GM10266 (cell line): ENCODE measurements at regions not wholly inside any gene's neighbourhood (a gene's known extent, or its start where the extent isn't known, plus 50 kb on each side); places are given as distances from the start of the nearest gene placed in this dataset.
"Not testable (repeated sequence)": the region's sequence is repeated elsewhere in the genome, so short reads cannot be mapped to it uniquely, and the experiment has no call there.

Source experiments
- DNase-seq: peaks from one replicate; pipeline ENCODE4 v3.0.0; 2012; ENCODE audit errors: extremely low spot score
- TF ChIP-seq, protein P1 (sequence below): IDR thresholded peaks from 2 replicates; pipeline ENCODE4 v1.5.1; 2012; ENCODE audit warnings: mild to moderate bottlenecking, low read depth; ENCODE audit not compliant: control insufficient read depth, insufficient read depth; ENCODE audit errors: missing control alignments

DNA sequence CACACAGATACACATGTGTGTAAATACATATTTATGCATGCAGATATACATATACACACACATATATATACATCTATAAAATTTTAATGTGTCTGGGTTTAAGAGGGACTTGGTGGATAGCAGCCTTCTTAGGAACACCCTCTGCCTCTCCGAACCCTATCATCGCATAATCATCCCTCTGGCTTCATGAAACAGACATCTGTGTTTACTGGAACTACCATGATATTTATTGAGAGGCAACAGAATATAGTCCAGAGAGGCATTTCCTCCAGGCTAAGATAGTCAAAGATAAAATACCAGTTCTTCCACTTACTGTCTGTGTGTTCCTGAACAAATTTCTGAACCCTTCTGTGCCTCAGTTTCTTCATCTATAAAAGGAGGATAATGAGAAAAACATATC, 239.0 kb upstream of the FANCL start:
- no peak for DNase-seq
- TF ChIP-seq, protein P1, sequence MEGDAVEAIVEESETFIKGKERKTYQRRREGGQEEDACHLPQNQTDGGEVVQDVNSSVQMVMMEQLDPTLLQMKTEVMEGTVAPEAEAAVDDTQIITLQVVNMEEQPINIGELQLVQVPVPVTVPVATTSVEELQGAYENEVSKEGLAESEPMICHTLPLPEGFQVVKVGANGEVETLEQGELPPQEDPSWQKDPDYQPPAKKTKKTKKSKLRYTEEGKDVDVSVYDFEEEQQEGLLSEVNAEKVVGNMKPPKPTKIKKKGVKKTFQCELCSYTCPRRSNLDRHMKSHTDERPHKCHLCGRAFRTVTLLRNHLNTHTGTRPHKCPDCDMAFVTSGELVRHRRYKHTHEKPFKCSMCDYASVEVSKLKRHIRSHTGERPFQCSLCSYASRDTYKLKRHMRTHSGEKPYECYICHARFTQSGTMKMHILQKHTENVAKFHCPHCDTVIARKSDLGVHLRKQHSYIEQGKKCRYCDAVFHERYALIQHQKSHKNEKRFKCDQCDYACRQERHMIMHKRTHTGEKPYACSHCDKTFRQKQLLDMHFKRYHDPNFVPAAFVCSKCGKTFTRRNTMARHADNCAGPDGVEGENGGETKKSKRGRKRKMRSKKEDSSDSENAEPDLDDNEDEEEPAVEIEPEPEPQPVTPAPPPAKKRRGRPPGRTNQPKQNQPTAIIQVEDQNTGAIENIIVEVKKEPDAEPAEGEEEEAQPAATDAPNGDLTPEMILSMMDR: no peak

DNA sequence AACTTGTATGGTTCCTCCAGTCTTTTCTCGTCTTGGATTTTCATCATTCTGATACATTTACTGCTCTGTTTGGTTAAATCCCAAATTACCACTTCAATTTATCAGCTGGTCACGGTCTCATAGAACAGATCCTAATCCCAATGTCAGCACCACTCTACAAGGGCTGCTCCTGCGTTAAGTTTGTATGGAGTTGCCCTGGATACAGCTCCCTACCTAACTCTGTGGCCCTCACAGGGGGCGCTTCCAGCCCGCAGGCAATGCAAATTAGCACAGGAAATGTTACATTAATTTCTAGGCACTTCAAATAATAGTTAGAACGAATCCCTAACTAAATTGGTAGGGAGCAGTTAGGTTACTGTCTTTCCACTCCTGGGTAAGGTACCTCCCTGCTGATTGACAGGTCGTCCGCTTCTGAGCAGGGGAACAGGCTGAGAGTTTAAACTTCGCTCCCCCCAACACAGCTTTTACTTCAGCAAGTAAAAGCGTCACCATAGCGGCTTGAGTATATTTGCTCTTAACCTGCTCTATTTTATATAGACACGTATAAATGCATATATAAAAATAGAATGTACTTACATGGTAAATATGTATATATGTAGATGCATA, 238.5 kb upstream of the FANCL start:
- TF ChIP-seq, protein P1: no peak
- DNase-seq: no peak

DNA sequence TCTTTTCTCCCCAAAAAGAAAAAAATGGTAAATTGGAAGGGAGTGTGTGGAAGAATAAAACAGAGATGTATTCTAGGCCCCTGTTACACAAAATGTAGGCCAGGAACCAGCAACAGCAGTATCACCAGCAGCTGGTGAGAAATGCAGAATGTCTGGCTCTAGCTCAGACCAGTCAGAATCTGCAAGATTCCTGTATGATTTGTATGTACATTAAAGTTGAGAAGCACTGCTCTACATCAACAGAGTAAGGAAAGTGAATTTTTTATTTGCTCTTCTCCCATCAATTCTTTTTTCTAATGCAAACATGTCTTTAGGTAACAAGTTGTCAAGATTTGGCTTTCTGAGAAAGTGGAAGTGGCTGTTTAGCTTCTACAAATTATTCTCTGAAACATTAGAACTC, 235.4 kb upstream of the FANCL start:
- DNase-seq: no peak
- TF ChIP-seq, protein P1: no peak

DNA sequence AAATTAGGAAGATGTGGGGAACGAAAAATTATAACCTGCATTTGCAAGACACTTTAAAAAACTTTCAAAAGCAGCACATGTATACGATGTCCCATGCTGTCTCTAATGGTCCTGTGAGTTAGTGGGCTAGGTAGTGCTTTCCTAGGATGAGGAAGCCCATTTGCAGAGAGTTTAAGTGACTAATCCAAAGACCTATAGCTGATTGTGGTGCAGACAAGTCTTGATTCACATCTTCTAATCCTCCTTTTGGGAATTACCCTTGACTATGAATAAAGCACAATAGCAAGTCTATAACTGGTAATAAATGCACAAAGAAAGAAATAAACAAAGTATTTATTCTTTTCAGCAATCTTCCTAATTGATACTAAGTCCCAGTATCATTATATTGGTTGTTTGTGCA, 234.6 kb upstream of the FANCL start:
- no peak for DNase-seq
- TF ChIP-seq, protein P1: no peak

DNA sequence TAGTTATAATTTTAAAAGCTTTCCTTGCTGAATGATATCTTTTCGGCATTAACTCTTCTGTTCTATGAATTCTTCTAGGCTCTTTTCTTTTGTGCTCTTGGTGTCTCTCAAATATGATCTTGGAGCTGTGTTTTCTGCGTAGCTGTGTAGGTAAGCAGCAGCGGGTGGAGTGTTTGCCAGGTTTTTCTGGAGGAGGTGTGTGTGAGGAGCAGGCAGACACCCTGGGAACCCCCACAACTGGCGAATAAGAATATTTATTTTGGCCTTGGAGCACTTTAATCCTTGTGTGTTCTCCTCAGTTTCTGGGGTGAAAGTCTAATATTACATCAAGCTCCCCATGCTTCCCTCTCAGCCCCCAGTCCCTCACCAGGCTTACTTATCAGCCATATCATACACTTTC, 232.0 kb upstream of the FANCL start:
- no peak for DNase-seq
- TF ChIP-seq, protein P1: no peak

DNA sequence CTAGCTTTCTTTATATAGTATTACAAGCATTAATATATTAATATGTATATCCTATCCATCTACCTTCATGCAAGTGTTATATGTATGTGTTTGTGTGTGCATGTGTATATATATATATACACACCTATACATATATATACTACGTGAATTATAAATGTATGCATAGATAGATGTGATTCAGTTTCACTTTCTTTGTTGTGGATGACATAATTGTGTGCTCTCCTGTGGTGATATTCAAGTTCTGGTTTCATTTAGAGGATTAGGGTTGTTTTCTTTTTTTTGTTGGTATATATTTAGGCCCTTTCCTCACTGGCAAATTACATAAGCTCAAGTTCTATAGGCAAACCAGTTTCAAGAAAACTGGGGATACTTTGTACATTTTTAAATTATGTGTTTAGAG, 225.7 kb upstream of the FANCL start:
- TF ChIP-seq, protein P1: no peak

DNA sequence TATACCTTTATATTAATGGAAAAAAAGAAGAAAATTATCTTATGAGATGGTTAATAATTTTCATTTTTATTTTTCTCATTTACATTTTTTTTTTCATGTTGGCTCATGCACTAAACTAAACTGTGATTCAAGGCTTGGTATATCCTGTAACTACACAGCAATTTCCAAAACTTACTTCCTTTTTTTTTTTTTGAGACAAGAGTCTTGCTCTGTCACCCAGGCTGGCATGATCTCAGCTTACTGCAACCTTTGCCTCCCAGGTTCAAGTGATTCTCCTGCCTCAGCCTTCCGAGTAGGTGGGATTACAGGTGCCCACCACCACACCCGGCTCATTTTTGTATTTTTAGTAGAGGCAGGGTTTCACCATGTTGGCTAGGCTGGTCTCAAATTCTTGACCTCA, 224.9 kb upstream of the FANCL start:
- not testable (repeated sequence) for DNase-seq

More for the DNA sequence above, 225.7 kb upstream of the FANCL start:
- DNase-seq: peak; percentile 11

DNA sequence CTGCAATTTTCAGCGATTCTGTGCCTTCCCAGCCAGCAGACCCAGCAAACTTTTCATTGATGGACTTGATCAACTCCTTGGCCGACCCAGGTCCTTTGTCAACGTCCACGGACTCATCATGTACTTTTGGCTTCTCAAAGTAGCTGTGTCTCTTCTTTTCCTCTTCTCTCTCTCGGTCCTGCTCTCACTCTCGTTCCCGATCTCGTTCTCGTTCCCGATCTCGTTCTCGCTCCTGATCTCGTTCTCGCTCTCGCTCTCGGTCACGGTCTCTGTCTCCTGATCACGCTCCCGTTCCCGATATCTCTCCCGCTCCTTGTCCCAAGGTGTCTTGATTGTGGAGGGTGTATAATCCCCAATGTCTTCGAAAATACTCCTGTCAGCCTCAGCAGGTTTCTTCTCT, 219.5 kb upstream of the FANCL start:
- TF ChIP-seq, protein P1: no peak
- no peak for DNase-seq
